ENCODE measurements at regions not wholly inside any gene's neighbourhood (a gene's known extent, or its start where the extent isn't known, plus 50 kb on each side); places are given as distances from the start of the nearest gene placed in this dataset.

GRCh38 chr1:36687312-36687711 is 204.6 kb upstream of the CSF3R start:
- DNase-seq: no peak

- no peak for DNase-seq
Observed at GRCh38 chr1:36675931-36676562, 193.3 kb upstream of the CSF3R start.

- DNase-seq: no peak
Observed at GRCh38 chr1:36675106-36675505, 192.4 kb upstream of the CSF3R start.

GRCh38 chr1:36673202-36673601 is 190.5 kb upstream of the CSF3R start:
- DNase-seq: no peak

- DNase-seq: no peak
Observed at GRCh38 chr1:36669262-36669661, 186.5 kb upstream of the CSF3R start.

- DNase-seq: no peak
Observed at GRCh38 chr1:36667836-36668235, 185.1 kb upstream of the CSF3R start.

- DNase-seq: no peak
Observed at GRCh38 chr1:36667256-36667655, 184.5 kb upstream of the CSF3R start.

GRCh38 chr1:36665478-36666080 is 182.9 kb upstream of the CSF3R start:
- no peak for DNase-seq

- no peak for DNase-seq
Observed at GRCh38 chr1:36664571-36665287, 182.0 kb upstream of the CSF3R start.

GRCh38 chr1:36663772-36664430 is 181.2 kb upstream of the CSF3R start:
- DNase-seq: no peak

GRCh38 chr1:36658838-36659237 is 176.1 kb upstream of the CSF3R start:
- no peak for DNase-seq

- DNase-seq: no peak
Observed at GRCh38 chr1:36657826-36658225, 175.1 kb upstream of the CSF3R start.

- DNase-seq: no peak
Observed at GRCh38 chr1:36656838-36657237, 174.1 kb upstream of the CSF3R start.

- DNase-seq: no peak
Observed at GRCh38 chr1:36656271-36656670, 173.6 kb upstream of the CSF3R start.

- DNase-seq: no peak
Observed at GRCh38 chr1:36654586-36654985, 171.9 kb upstream of the CSF3R start.

- peak; percentile 41 to 55 for DNase-seq
Observed at GRCh38 chr1:36653850-36654249, 171.1 kb upstream of the CSF3R start.

GRCh38 chr1:36652586-36652985 is 169.9 kb upstream of the CSF3R start:
- DNase-seq: no peak

GRCh38 chr1:36652011-36652410 is 169.3 kb upstream of the CSF3R start:
- DNase-seq: no peak

- no peak for DNase-seq
Observed at GRCh38 chr1:36651176-36651910, 168.6 kb upstream of the CSF3R start.

- peak in 1 of 2 donors; percentile 22 for DNase-seq
Observed at GRCh38 chr1:36650200-36651065, 167.7 kb upstream of the CSF3R start.

- DNase-seq: no peak
Observed at GRCh38 chr1:36645867-36646266, 163.2 kb upstream of the CSF3R start.

Measured in right lung (tissue), 2 donors.